ENCODE measurements at regions not wholly inside any gene's neighbourhood (a gene's known extent, or its start where the extent isn't known, plus 50 kb on each side); places are given as distances from the start of the nearest gene placed in this dataset.

GRCh38 chr3:181764544-181764943 is 52.8 kb downstream of the SOX2 start:
- in situ Hi-C loops (cut with MboI; ENCODE audit: low sequenced_read_pairs), result no loop called here

- in situ Hi-C loops (cut with MboI; ENCODE audit: low sequenced_read_pairs), result no loop called here
These were observed 58.6 kb downstream of the SOX2 start for GRCh38 chr3:181770296-181770695.

- in situ Hi-C loops (cut with MboI; ENCODE audit: low sequenced_read_pairs), result no loop called here
These were observed 59.4 kb downstream of the SOX2 start for GRCh38 chr3:181771120-181771519.

- in situ Hi-C loops (cut with MboI; ENCODE audit: low sequenced_read_pairs), result no loop called here
These were observed 60.4 kb downstream of the SOX2 start for GRCh38 chr3:181772166-181772565.

GRCh38 chr3:181773921-181774320 is 62.2 kb downstream of the SOX2 start:
- in situ Hi-C loops (cut with MboI; ENCODE audit: low sequenced_read_pairs), result no loop called here

- in situ Hi-C loops (cut with MboI; ENCODE audit: low sequenced_read_pairs), result no loop called here
These were observed 70.7 kb downstream of the SOX2 start for GRCh38 chr3:181782306-181782954.

- in situ Hi-C loops (cut with MboI; ENCODE audit: low sequenced_read_pairs), result no loop called here
These were observed 78.8 kb downstream of the SOX2 start for GRCh38 chr3:181790561-181790960.

GRCh38 chr3:181791056-181791955 is 79.6 kb downstream of the SOX2 start:
- in situ Hi-C loops (cut with MboI; ENCODE audit: low sequenced_read_pairs), result no loop called here

- in situ Hi-C loops (cut with MboI; ENCODE audit: low sequenced_read_pairs), result no loop called here
These were observed 81.3 kb downstream of the SOX2 start for GRCh38 chr3:181793006-181793405.

- in situ Hi-C loops (cut with MboI; ENCODE audit: low sequenced_read_pairs), result no loop called here
These were observed 82.5 kb downstream of the SOX2 start for GRCh38 chr3:181794011-181794790.

- in situ Hi-C loops (cut with MboI; ENCODE audit: low sequenced_read_pairs), result no loop called here
These were observed 84.9 kb downstream of the SOX2 start for GRCh38 chr3:181796641-181797040.

- in situ Hi-C loops (cut with MboI; ENCODE audit: low sequenced_read_pairs), result no loop called here
These were observed 85.7 kb downstream of the SOX2 start for GRCh38 chr3:181797431-181797830.

- in situ Hi-C loops (cut with MboI; ENCODE audit: low sequenced_read_pairs), result no loop called here
These were observed 94.0 kb downstream of the SOX2 start for GRCh38 chr3:181805703-181806102.

GRCh38 chr3:181808053-181808452 is 96.3 kb downstream of the SOX2 start:
- in situ Hi-C loops (cut with MboI; ENCODE audit: low sequenced_read_pairs), result no loop called here

- in situ Hi-C loops (cut with MboI; ENCODE audit: low sequenced_read_pairs), result no loop called here
These were observed 112.0 kb downstream of the SOX2 start for GRCh38 chr3:181823716-181824115.

- in situ Hi-C loops (cut with MboI; ENCODE audit: low sequenced_read_pairs), result no loop called here
These were observed 113.2 kb downstream of the SOX2 start for GRCh38 chr3:181824961-181825360.

- in situ Hi-C loops (cut with MboI; ENCODE audit: low sequenced_read_pairs), result no loop called here
These were observed 127.6 kb downstream of the SOX2 start for GRCh38 chr3:181839039-181839915.

GRCh38 chr3:181839916-181840297 is 128.2 kb downstream of the SOX2 start:
- in situ Hi-C loops (cut with MboI; ENCODE audit: low sequenced_read_pairs), result no loop called here

GRCh38 chr3:181844211-181844610 is 132.5 kb downstream of the SOX2 start:
- in situ Hi-C loops (cut with MboI; ENCODE audit: low sequenced_read_pairs), result no loop called here

- in situ Hi-C loops (cut with MboI; ENCODE audit: low sequenced_read_pairs), result no loop called here
These were observed 135.6 kb downstream of the SOX2 start for GRCh38 chr3:181847276-181847675.

GRCh38 chr3:181851063-181851462 is 139.3 kb downstream of the SOX2 start:
- in situ Hi-C loops (cut with MboI; ENCODE audit: low sequenced_read_pairs), result no loop called here
